GM12865 (cell line): ENCODE measurements at regions not wholly inside any gene's neighbourhood (a gene's known extent, or its start where the extent isn't known, plus 50 kb on each side); places are given as distances from the start of the nearest gene placed in this dataset.

Experiments used
- DNase-seq: peaks from one replicate; pipeline ENCODE4 v3.0.0; 2010; ENCODE audit warnings: low read depth
- H3K4me3 ChIP-seq: 2 replicates; pipeline ENCODE4 v1.5.1; 2011; ENCODE audit warnings: mild to moderate bottlenecking, low read depth, low read length, control low read depth
- TF ChIP-seq, protein P1 (sequence below): IDR thresholded peaks from 2 replicates; pipeline ENCODE4 v1.5.1; 2011; ENCODE audit warnings: low read length, control low read depth, low read depth, inconsistent platforms; ENCODE audit not compliant: insufficient read depth; ENCODE audit errors: missing control alignments

DNA sequence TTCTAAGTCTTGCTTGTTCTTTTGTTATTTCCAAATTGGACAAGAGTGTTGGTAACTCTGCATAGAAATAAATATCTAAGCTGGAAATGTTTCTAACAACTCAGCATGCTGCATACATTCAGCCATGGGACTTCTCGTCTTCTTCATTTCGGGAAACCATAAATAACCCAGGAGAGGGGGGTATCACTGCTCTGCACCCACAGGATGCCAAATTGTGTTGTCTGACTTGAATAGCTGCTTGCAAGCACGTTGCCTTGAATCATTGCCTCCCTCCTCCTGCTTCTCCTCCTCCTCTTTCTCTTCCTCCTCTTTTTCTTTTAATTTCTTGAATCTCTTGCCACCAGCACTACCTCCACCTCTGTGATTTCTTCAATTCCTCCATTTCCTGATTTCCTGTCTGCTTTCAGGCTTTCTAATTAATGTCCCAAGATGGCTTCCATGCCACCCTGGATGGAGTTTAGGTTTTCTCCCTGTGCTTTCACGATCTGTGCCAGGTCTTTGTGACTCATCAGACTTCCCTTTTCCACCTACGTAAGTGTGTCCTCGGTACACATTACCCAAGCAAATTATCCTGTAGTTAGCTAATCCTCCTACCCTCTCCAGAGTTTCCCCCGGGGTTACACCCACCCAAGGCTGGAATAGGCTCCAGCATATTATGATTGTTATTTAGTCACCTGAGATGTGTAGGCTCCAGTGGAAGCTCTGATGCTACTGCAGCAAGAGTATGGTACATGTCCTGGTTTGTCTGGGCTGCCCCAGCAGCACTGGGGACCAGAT, 122.6 kb upstream of the VCX3B start:
- TF ChIP-seq, protein P1, sequence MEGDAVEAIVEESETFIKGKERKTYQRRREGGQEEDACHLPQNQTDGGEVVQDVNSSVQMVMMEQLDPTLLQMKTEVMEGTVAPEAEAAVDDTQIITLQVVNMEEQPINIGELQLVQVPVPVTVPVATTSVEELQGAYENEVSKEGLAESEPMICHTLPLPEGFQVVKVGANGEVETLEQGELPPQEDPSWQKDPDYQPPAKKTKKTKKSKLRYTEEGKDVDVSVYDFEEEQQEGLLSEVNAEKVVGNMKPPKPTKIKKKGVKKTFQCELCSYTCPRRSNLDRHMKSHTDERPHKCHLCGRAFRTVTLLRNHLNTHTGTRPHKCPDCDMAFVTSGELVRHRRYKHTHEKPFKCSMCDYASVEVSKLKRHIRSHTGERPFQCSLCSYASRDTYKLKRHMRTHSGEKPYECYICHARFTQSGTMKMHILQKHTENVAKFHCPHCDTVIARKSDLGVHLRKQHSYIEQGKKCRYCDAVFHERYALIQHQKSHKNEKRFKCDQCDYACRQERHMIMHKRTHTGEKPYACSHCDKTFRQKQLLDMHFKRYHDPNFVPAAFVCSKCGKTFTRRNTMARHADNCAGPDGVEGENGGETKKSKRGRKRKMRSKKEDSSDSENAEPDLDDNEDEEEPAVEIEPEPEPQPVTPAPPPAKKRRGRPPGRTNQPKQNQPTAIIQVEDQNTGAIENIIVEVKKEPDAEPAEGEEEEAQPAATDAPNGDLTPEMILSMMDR = no peak
- no peak overlapping the region for H3K4me3 ChIP-seq
- no peak for DNase-seq

DNA sequence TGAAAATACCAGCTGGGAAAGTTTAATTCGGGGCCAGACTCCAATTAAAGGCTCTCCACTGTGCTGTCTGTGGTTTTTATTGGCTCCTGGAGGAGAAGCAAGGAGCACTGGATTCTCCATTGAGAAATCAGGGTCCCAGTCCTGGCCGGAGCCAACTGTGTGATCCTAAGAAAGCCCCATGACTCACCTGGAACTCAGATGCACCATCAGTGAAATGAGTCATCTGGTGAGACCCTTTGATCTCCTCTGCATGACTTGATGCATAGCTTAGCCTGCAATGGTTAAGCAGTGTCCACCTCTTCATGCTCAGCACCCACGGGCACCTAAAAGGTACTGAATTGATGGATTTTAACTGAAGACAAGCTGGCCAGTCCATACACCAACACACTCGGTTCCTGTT, 119.2 kb upstream of the VCX3B start:
- TF ChIP-seq, protein P1 = no peak
- no peak overlapping the region for H3K4me3 ChIP-seq
- DNase-seq = no peak

DNA sequence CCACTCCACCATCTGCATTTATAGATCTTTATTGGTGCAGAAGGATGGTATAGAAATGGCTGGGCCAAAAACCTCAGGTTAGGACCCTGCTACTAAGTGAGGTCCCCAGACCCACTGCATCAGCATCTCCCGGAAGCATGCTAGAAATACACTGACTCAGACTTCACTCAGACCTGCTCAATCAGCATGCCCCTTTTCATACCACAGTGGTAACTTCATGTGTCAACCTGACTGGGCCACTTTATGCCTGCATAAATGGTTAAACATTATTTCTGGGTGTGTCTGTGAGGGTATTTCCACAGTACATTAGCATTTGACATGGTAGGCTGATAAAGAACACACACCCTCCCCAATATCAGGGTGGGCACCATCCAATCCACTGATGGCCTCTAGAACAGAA, 118.6 kb upstream of the VCX3B start:
- no peak for DNase-seq
- no peak overlapping the region for H3K4me3 ChIP-seq
- TF ChIP-seq, protein P1 = no peak

DNA sequence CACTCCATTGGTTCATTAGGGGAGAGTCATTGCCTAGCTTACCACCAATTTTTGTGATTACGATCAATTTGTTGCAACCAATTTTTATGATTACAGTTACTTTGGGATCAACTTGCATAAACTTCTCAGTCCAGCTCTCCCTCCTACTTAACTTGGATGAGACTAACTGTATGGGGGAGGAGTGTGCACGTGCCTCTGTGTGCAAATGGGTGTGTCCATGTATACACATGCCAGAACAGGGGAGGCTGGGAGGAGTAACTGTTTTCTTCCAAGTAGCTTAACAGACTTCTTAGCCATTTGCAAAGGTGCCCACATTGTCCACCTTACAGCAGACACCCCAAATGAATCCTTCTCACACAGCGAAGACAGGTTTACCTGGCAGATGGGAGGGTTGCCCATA, 117.7 kb upstream of the VCX3B start:
- TF ChIP-seq, protein P1 = no peak
- no peak for DNase-seq
- no peak overlapping the region for H3K4me3 ChIP-seq

DNA sequence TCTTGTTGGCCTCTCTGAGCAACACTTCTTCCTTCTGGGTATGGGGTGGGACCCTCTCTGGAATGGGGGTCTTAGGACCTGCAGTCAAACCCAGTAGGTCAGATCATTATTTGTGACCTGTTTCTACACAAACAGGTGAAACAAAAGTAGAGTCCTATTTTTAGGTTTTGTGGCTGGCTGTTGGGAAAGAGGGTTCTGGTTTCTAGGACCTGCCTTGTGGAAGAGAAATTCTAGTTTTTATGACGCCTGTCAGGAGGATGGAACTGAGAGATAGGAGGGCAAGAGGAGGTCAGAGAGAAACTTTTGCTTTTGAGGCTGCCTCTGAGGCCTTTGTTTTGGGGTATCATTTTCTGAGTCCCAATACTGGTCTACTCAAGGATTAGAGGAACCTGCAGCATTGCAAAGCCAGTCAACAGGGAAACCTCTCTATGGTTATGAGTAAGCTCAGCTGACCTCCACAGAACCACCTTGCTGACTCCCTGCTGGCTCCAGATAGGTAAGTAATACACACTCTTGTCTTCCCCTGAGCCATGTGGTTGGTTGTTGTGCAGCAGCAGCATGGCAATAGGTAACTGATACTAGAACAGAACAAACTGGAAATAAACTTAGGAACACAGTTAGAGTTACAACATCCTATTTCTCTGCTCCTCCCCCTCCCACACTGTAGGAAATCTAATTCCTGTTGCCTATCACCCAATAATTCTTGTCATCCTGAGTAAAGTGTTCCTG, 114.7 kb upstream of the VCX3B start:
- DNase-seq = no peak
- TF ChIP-seq, protein P1 = no peak
- no peak overlapping the region for H3K4me3 ChIP-seq

DNA sequence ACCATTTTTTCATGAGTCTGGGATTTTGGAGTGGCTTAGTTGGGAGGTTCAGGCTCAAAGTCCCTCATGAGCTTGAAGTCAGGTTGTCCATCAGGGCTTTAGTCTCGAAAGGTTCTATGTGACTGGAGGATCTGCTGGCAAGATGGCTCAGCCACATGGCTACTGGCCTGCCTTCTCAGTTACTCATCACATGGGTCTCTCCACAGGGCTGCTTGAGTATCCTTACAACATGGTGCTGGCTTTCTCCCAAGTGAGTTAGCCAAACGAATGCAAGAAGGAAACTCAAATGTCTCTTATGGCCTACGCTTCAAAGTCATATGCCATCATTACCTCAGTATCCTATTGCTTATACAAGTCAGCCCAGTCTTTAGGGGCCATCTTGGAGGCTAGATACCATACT, 106.3 kb upstream of the VCX3B start:
- H3K4me3 ChIP-seq = no peak overlapping the region
- TF ChIP-seq, protein P1 = no peak
- no peak for DNase-seq
